SW480 (cell line): ENCODE measurements at regions not wholly inside any gene's neighbourhood (a gene's known extent, or its start where the extent isn't known, plus 50 kb on each side); places are given as distances from the start of the nearest gene placed in this dataset.
A peak's percentile ranks its signal among the peaks of the same experiment; 100 is the strongest.

ENCODE experiments used
- DNase-seq: peaks from one replicate; pipeline ENCODE4 v3.0.0-alpha.2; 2016; ENCODE audit warnings: low spot score

- DNase-seq: no peak
Measured at GRCh38 chr16:73214825-73215677, 167.1 kb upstream of the ZFHX3 start.

GRCh38 chr16:73213732-73214455, 166.0 kb upstream of the ZFHX3 start:
- no peak for DNase-seq

GRCh38 chr16:73212431-73212830, 164.5 kb upstream of the ZFHX3 start:
- no peak for DNase-seq

- DNase-seq: no peak
Measured at GRCh38 chr16:73210686-73211085, 162.8 kb upstream of the ZFHX3 start.

- DNase-seq: no peak
Measured at GRCh38 chr16:73210084-73210483, 162.2 kb upstream of the ZFHX3 start.

GRCh38 chr16:73209190-73209589, 161.3 kb upstream of the ZFHX3 start:
- DNase-seq: no peak

- DNase-seq: no peak
Measured at GRCh38 chr16:73206151-73206707, 158.3 kb upstream of the ZFHX3 start.

GRCh38 chr16:73205153-73205886, 157.4 kb upstream of the ZFHX3 start:
- DNase-seq: no peak

GRCh38 chr16:73204359-73205152, 156.6 kb upstream of the ZFHX3 start:
- no peak for DNase-seq

- no peak for DNase-seq
Measured at GRCh38 chr16:73202161-73202729, 154.3 kb upstream of the ZFHX3 start.

- DNase-seq: no peak
Measured at GRCh38 chr16:73199214-73199613, 151.3 kb upstream of the ZFHX3 start.

- no peak for DNase-seq
Measured at GRCh38 chr16:73198481-73198880, 150.6 kb upstream of the ZFHX3 start.

GRCh38 chr16:73197598-73197997, 149.7 kb upstream of the ZFHX3 start:
- no peak for DNase-seq

GRCh38 chr16:73196670-73197069, 148.7 kb upstream of the ZFHX3 start:
- peak; percentile 89 for DNase-seq

- no peak for DNase-seq
Measured at GRCh38 chr16:73193464-73193863, 145.5 kb upstream of the ZFHX3 start.

GRCh38 chr16:73192232-73192894, 144.4 kb upstream of the ZFHX3 start:
- DNase-seq: no peak

GRCh38 chr16:73191660-73192046, 143.7 kb upstream of the ZFHX3 start:
- DNase-seq: no peak

- no peak for DNase-seq
Measured at GRCh38 chr16:73190688-73191659, 143.0 kb upstream of the ZFHX3 start.

GRCh38 chr16:73190256-73190655, 142.3 kb upstream of the ZFHX3 start:
- no peak for DNase-seq
